ENCODE measurements at regions not wholly inside any gene's neighbourhood (a gene's known extent, or its start where the extent isn't known, plus 50 kb on each side); places are given as distances from the start of the nearest gene placed in this dataset.

DNA sequence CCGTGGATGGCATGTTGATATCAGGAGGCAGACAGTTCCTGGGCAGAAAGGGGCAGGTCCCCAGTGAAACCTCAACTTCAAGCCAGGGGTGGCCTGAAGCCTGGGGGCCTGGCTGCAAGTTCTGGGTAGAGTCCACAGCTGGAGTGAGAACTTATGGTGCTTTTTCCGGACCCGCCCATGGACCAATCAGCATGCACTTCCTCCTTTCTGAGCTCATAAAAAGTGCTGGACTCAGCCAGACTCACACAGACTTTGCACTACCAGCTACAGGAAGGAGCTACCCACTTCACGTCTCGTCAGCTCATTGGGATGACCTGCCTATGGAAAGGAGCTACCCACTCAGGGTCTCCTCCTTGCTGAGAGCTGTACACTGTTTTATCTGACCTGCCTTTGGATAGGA lies 183.1 kb upstream of the MC4R start:
- FAIRE-seq, result no peak

DNA sequence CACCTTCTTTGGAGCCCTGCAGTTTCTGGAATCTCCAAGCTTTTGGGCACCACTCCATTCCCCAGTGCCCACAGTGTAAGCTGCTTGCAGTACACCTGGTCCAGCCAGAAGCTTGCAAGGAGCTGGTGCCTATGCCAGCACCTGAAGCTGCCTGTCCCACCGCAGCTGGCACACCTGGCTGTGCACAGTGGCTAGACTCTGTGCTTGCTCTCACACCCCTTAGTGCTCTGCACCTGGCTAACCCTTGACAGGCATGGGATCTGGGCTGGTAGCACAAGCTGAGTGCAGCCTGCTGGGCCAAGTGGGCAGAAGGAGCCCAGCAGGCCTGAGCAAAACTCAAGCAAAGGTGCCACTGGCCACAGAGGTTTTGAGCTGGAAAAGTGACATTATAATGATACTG lies 183.8 kb upstream of the MC4R start:
- FAIRE-seq, result no peak

DNA sequence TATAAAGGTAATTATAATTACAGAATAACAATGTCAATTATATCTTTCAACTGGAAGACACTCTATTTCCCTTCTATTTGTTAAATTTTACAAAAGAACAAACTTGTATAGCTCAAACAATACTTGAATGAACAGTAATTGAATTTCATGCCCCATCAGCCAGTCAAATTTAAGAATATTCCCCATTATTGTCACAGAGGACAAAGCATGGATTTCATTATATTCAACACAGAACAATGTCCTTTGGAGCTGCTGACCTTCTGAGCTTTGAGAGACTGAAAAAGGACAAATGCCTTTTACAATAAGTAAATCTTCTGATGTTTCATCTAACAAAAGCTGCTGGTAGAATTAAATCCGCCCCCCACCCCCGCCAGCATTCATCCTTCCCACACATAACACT lies 187.5 kb upstream of the MC4R start:
- no peak for FAIRE-seq

DNA sequence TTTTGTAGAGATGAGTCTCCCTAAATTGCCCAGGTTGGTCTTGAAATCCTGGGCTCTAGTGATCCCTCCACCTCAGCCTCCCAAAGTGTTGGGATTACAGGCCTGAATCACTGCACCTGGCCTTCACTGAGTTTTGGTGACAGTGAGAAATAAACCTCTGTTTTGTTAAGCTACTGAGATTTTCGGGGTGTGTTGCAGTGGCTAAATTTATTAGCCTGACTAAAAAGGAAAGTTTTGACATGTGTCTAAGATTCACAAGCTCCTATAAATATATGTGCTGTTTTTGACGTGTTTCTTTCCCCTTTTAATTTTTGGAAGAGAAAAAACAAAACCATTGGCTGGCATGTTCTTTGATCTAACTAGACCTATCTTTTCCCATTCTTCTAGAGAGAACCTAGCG lies 190.5 kb upstream of the MC4R start:
- FAIRE-seq, result no peak

DNA sequence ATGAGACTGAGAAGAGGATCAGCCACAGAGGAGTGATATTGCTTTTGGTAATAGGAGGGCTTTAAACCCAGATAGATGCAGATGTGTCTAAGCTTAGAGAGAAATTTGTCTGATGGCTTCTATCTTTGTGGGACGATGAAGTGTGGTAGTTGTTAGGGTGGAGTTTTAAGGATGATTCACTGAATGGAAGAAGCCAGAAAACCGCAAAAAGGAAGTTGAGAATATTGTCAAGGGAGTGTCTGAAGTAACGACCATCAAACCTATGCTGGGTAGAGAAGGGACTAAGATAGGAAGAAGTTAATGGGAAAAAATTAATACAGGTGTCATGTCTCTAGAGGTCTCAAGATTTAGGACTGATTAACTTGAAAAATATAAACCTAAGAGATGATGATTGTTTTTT lies 195.6 kb upstream of the MC4R start:
- FAIRE-seq, result no peak

DNA sequence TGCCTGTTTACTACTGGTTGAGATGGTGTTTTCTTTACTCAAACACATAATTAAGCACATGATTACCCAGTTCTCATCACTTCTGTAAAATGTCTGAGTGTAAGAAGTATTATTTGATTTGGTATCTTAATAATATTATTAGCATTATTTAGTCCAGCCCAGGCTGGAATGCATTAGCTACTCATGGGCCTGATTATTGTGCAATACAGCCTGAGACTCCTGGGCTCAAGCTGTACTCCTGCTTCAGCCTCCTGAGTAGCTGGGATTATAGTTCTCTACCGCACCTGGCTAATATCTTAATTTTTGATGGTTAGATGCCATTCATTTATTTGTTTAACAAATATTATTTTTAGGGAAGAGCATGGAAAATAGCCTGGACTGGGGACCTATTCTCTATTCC lies 197.6 kb upstream of the MC4R start:
- no peak for FAIRE-seq

DNA sequence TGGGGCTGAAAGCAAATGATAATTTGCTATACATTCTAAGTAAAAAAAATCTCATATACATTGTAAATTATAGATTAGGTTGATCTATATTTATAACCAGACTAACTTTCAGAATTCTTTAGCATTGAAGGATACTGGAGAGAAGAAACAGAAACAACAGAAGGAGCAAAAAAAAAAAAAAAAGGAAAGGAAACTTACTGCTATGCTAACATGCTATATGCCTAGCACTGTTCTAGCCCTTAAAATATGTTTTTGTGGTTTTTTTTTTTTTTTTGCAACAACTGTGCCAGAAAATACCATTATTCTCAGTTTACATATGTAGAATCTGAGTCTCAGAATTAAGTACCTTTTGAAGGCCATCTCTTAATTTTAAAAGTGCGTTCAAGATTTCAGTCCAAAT lies 204.9 kb upstream of the MC4R start:
- no peak for FAIRE-seq

DNA sequence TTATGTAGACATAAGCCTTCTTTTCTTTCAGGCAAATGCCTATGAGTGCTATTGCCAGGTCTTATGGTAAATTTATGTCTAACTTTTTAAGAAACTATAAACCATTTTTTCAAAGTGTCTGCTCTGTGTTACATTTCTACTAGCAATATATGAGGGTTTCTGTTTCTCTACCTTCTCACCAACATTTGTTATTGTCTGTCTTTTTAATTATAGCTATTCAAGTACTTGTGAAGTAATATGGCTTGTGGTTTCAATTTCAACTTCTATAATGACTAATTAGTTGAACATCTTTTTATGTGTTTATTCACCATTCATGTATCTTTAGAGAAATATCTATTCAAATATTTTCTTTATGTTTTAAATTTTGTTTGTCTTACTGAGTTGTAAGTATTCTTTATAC lies 213.1 kb upstream of the MC4R start:
- no peak for FAIRE-seq

DNA sequence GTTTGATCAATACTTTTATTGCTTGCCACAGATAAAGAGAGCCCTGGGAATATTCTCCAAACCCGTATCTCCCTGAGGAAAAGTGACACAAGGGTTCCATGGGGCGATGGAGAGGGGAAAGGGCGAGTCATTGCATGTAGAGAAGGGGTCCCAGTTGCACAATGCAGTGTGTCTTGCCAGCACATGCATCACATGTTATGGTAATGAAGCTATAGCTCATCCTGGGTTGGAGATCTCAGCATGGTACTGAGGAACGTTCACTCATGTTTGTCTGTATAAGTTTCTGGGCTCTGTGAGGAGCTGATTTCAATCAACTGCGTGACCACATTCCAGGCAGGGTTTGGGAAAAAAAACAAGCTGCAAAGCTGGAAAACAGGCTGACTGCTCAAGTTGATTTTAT lies 220.7 kb upstream of the MC4R start:
- FAIRE-seq, result no peak

DNA sequence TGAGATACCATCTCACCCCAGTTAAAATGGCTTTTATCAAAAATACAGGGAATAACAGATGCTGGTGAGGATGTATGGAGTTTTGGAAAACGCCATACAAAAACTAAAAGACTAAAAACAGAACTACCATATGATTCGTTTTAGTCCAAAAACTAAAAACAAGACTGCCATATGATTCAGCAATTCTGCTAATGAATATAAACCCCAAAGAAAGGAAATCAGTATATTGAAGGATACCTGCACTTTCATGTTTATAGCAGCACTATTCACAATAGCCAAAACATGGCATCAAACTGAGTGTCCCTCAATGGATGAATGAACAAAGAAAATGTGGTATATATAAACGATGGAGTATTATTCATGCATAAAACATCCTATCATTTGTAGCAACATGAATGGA lies 224.4 kb upstream of the MC4R start:
- no peak for FAIRE-seq

DNA sequence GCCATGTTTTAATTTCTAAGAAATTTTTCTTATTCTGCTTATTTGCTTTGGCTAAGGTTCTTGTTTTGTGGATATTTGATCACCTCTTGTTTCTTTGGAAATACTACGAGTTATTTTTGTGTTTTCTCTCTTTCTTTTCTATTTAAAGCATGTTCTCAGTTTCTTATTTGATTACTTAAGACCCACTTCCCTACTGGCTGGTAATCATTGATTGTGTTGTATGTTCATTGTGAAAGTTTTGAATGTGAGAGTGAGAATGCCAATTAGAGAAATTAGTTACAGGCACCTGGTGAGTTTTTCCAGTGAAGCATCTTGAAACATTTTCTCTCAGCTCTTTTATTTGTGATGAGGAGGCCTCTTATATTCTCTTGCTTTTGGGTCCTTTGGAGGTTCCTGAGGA lies 226.7 kb upstream of the MC4R start:
- FAIRE-seq, result no peak

DNA sequence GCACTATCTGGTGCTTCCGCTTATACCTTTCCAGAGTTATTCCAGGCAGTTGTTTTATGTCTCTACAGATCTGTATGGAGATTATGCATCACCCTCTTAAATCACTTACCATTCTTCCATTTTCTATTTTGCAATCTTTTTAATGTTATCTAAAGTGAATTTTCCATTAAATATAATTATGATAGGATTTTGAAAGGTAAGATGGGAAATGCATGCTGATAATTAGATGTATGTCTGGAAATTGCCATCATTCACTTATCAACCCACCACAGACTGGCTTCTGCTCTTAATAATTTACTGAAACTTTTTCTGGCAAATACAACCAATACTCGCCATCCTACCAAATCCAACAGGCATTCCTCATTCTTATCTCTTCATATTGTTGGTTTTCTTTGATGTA lies 227.4 kb upstream of the MC4R start:
- FAIRE-seq, result no peak

DNA sequence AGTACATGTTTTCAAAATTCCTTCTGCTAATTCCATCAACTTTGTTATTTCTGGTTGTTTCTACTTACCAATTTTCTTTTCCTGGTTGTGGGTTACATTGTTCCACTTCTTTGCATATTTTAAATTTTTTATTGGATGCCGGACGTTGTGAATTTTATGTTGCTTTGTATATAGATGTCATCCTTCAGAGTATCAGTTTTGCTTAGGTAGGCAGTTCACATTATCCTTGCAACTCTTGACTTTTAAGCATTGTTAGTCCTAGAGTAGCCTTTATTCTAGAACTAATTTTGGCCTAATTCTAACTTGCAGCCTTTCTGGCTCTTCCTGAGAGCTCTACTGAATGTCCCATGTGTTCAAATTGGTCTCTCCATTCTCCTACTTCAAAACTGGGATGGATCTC lies 228.7 kb upstream of the MC4R start:
- FAIRE-seq, result no peak

DNA sequence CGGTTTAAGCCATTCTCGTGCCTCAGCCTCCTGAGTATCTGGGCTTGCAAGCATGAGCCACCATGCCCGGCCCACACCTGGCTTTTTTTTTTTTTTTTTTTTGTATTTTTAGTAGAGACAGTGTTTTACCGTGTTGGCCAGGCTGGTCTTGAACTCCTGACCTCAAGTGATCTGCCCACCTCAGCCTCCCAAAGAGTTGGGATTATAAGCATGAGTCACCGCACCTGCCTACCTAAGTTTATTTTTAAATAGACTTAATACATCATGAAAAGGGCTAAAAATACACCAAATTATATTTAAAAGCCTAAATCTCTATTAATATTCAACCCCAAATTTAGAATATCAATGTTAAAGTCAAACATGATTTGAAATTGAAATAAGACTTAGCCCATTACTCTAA lies 250.8 kb upstream of the MC4R start:
- FAIRE-seq, result no peak

DNA sequence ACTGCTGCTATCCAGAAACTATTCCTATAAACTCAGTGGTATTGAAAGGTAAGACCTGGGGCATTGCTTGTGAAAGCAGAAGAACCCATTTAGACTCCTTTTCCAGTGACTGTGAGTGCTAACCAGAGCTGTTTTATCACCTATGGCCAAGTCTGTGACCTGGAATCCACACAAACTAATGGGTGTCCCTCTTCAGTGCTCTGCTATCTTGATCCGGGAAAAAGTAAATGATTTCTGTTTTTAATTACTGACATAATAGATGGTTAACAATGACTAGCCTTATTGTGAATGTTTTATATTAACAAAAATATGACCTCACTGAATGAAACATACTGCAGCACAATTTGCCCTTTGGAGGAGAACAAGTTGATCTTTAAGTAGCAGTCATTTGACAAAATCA lies 251.6 kb upstream of the MC4R start:
- FAIRE-seq, result no peak

DNA sequence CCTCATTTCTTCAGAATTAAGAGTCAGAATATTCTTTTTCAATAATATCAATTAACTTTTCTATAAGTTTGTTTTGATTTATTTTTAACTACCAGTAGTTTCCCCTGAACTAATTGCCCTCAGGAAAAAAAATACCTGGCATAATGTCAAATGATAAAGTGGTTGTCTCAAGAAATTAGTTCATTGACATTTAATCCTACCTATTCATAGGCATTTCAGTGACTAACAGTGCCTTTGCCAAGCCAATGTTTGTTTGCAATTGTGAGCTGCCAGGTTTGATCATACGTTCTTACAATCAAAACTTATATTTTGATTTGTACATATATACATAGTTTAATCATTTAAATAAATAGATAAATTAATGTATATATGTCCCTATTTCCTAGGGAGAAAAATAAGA lies 267.3 kb upstream of the MC4R start:
- FAIRE-seq, result no peak

DNA sequence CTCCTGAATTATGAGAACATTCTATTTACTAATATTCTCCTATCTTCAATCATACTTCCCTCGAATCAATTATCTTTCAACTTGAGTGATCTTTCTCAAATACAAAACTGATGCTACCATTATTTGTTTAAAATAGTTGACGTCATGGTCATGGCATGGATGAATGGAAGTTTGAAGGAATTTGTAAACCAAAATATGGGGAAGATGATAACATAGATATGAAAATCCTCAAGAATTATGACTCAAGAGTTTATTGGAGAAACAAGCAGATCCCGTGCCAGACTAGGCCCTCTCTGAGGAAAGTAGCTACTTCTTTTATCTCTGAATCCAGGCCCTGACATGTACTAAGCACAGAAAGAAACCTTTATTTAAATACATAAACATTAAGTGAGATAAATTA lies 270.4 kb upstream of the MC4R start:
- FAIRE-seq, result no peak

DNA sequence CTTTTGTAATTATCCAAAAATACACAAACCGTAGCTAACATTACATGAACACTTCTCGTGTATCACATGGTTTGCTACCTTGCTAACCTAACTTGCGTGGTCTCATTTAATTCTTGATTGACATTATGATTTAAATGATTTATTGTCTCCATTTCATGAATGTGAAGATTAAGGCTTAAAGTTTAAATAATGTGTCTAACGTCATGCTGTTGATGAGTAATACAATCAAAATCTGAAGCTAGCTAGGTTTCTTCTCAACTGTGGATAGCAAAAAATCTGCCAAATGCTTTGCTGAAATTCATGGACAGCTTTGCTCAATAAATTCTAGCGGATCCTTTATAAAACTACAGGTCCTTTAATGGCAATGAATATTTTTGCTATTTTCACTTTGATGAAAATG lies 274.1 kb upstream of the MC4R start:
- no peak for FAIRE-seq

DNA sequence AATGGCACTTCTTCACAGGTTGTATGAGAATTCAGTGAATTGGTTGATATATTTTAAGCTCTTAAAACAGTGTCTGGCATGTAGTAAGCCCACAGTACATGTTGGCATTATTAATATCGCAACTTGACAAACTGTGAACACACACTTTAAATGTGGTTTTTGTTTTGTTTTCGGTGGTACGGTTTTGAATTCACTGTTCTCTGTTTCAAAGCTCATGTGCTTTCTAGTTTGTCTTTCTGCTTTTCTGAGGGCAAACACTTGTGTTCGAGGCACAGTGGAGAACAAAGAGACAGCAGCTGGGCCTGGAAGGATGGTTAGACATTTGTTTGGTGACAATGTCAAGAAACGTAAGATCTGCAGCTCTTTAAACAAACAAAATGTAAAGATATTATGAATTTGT lies 276.5 kb upstream of the MC4R start:
- FAIRE-seq, result no peak

DNA sequence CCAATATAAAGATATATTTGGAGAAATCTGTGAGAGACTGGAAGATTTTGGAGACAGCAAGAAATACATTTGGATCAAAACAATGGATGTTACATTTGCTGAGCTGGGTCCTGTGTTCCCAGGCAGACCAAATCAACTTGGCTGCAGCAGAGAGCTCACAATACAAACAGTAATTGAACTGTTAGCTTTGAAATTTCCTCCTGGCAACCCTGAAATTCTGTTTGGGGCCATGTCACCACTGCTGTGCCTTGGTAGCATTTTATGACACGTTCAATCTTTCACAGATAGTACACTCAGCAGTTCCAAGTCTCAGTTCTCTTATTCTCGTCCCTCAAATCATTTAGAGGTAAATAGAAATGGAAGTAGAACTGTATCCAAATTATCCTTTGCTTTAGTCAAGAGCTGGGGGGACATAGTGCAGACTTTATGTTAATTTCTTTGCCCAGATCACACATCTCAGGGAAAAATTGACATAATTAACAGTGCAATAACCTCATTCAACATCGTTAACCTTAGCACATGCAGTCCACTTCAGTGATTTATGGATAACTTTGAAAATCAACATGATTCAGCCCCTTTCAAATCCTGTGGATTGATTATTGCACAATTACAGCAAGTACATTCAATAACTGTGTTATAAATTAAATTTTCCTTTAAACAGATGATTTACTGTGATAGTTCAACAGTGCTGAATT lies 277.4 kb upstream of the MC4R start:
- no peak for FAIRE-seq

DNA sequence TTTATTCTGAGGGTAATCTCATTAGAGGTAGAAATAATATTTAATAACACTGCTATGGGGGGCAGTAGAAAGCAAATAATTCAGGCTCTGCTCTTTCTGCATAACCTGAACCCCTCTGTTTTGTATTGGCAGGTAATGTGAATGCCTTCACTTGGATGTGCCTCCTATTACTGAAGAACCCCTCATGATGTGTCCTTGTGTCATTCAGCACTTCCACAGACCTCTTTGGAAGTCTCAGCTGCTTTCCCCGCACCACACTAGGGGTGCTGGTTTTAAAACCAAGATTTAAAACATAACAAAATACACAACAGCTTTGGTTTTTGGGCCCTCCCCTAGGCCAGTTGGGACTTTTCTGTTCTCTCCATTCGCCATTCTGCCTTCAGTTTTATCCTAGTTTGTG lies 281.7 kb upstream of the MC4R start:
- no peak for FAIRE-seq

DNA sequence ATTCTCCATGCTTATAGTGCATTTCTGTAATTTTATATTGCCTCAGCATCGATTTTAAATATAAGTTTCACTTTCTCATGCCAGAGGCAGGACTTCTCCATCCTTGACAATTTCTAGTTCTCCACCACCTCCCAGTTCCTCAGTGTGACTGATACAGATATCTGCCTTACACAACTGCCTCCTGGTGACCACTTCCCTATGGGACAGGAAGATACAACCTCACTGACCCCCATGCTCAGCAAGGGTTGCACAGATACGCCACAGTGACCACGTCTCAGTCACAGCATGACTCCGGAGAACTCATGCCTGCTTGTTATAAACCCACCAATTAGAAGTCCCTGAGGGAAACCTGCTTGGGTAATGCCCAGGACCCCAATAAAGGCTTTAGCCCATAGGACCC lies 284.0 kb upstream of the MC4R start:
- FAIRE-seq, result no peak

DNA sequence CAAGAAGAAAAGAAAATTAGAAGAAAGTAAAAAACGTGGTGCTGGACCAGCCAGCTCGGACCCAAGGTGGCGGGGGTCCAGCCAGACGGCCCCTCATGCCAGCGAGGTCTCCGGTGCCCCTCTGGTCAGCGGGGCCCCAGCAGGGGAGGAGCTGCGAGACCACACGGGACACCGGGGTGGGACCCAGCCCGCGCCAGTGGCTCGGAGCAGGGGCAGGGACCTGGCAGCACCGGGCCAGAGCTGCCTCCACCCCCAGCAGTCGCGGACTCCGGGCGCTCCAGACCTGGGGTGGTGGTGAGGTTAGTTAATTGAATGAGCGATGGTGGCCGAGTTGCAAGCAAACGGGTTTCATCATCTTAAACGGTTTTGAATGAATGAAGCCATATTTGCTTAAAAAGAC lies 289.9 kb upstream of the MC4R start:
- FAIRE-seq, result no peak

DNA sequence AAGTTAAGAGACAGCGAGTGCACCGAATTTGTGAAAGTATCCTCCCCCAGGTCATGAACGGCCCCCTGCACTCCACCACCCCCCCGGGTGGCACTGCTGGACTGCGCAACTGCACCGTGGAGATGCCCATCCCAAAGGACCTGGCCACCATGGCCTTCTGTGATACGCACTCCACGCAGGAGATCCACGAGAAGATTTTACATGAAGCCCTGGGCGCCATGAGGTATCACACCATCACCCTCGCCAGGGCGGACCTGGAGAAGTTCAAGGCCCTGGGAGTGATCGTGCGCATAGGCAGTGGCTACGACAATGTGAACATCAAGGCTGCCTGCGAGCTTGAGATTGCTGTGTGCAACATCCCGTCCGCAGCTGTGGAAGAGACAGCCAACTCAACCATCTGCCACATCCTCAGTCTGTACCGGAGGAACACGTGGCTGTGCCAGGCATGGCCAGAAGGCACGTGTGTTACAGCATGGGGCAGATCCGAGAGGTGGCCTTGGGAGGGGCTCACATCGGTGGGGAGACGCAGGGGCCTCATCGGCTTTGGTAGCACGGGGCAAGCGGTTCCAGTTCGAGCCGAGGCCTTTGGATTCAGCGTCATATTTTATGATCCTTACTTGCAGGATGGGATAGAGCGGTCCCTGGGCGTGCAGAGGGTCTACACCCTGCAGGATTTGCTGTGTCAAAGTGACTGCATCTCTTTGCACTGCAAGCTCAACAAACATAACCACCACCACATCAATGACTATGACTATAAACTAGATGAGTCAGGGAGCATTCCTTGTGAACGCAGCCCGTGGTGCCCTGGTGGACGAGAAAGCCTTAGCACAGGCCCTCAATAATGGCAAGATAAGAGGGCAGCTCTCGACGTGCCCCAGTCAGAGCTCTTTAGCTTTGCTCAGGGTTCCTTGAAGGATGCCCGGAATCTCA lies 290.8 kb upstream of the MC4R start:
- no peak for FAIRE-seq

DNA sequence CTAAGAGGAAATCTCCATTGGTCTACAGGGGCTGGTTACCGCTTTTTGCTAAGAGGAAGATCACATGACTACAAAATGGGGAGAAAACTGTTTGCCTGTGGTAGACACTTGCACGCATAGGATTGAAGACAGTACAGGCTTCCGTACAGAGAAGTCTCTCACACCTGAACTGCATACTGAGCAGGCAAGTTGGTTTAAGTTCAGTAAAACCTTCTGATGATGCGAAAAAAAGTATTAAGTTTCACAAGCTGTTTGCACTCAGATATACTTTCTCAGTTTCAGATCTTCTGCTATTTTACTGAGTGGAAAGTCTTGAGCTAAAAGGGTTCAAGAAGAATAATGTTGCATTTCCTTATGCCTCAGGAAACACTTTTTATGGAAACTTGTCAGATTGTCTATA lies 292.2 kb upstream of the MC4R start:
- no peak for FAIRE-seq
